Liver (tissue), 8 donors: ENCODE measurements at regions not wholly inside any gene's neighbourhood (a gene's known extent, or its start where the extent isn't known, plus 50 kb on each side); places are given as distances from the start of the nearest gene placed in this dataset.

ENCODE experiments used
- DNase-seq: peaks from one replicate; pipeline ENCODE4 v3.0.0-alpha.2; 2017; ENCODE audit warnings: low spot score
- H3K27ac ChIP-seq, 2 donors: one replicate each; pipeline ENCODE4 v1.7.0; 2013; ENCODE audit warnings: inconsistent platforms in 2 of 2, low read length in 2 of 2, control low read depth in 1 of 2, low read depth in 1 of 2, mild to moderate bottlenecking in 1 of 2
- H3K27me3 ChIP-seq, 4 donors: one replicate each; pipeline versions ENCODE4 v1.6.1 to v1.7.0; 2013; ENCODE audit warnings: low read length in 3 of 4, inconsistent platforms in 1 of 4, mild to moderate bottlenecking in 1 of 4, moderate library complexity in 1 of 4; ENCODE audit not compliant: control insufficient read depth in 4 of 4, insufficient read depth in 4 of 4
- H3K36me3 ChIP-seq, 4 donors: one replicate each; pipeline versions ENCODE4 v1.6.1 to v1.7.0; 2013; ENCODE audit warnings: low read length in 3 of 4, mild to moderate bottlenecking in 3 of 4, low read depth in 1 of 4, moderate library complexity in 1 of 4; ENCODE audit not compliant: control insufficient read depth in 4 of 4, insufficient read depth in 3 of 4
- H3K4me1 ChIP-seq, 4 donors: one replicate each; pipeline versions ENCODE4 v1.6.1 to v1.7.0; 2013; ENCODE audit warnings: low read length in 3 of 4, mild to moderate bottlenecking in 3 of 4, moderate library complexity in 1 of 4; ENCODE audit not compliant: control insufficient read depth in 4 of 4, insufficient read depth in 4 of 4
- H3K4me3 ChIP-seq, 3 donors: one replicate each; pipeline versions ENCODE4 v1.6.1 to v1.7.0; 2013; ENCODE audit warnings: low read length in 3 of 3, control low read depth in 1 of 3, low read depth in 1 of 3, mild to moderate bottlenecking in 1 of 3
- H3K9ac ChIP-seq, 2 donors: one replicate each; pipeline ENCODE4 v1.7.0; 2013; ENCODE audit warnings: low read length in 2 of 2, mild to moderate bottlenecking in 2 of 2, moderate library complexity in 2 of 2, control low read depth in 1 of 2, low read depth in 1 of 2
- H3K9me3 ChIP-seq, 4 donors: one replicate each; pipeline versions ENCODE4 v1.6.1 to v1.7.0; 2013; ENCODE audit warnings: low read length in 3 of 4; ENCODE audit not compliant: control insufficient read depth in 4 of 4
- ATF3 ChIP-seq: IDR thresholded peaks from 2 replicates; pipeline ENCODE4 v1.6.1; 2016; ENCODE audit warnings: antibody characterized with exemption
- CTCF ChIP-seq: fragments of 150-350 bp; IDR thresholded peaks from 2 replicates; pipeline ENCODE4 v1.5.1; 2017; ENCODE audit warnings: improper control_type of control experiment, low read depth, low read length; ENCODE audit not compliant: missing input control
- EGR1 ChIP-seq, 2 donors: IDR thresholded peaks; 2 replicates each; pipeline ENCODE4 v1.6.1; 2016 to 2018; ENCODE audit warnings: antibody characterized with exemption in 2 of 2, low read depth in 2 of 2
- FOXA1 ChIP-seq: IDR thresholded peaks from 2 replicates; pipeline ENCODE4 v1.6.1; 2016; ENCODE audit warnings: antibody characterized with exemption
- FOXA2 ChIP-seq: IDR thresholded peaks from 2 replicates; pipeline ENCODE4 v1.6.1; 2016; ENCODE audit warnings: antibody characterized with exemption
- GABPA ChIP-seq, 2 donors: IDR thresholded peaks in 1 of 2; conservative IDR thresholded peaks in 1 of 2; 2 replicates each; pipeline ENCODE4 v1.6.1; 2016; ENCODE audit warnings: antibody characterized with exemption in 2 of 2, mild to moderate bottlenecking in 1 of 2, moderate library complexity in 1 of 2
- HNF4A ChIP-seq, 2 donors: conservative IDR thresholded peaks; 2 replicates each; pipeline ENCODE4 v1.6.1; 2016; ENCODE audit warnings: antibody characterized with exemption in 2 of 2, mild to moderate bottlenecking in 2 of 2
- HNF4G ChIP-seq: IDR thresholded peaks from 2 replicates; pipeline ENCODE4 v1.6.1; 2016; ENCODE audit warnings: antibody characterized with exemption
- MAX ChIP-seq: IDR thresholded peaks from 2 replicates; pipeline ENCODE4 v1.6.1; 2016; ENCODE audit warnings: antibody characterized with exemption
- NR2F2 ChIP-seq: IDR thresholded peaks from 2 replicates; pipeline ENCODE4 v1.6.1; 2016; ENCODE audit warnings: antibody characterized with exemption
- REST ChIP-seq: IDR thresholded peaks from 2 replicates; pipeline ENCODE4 v1.6.1; 2016; ENCODE audit warnings: antibody characterized with exemption, mild to moderate bottlenecking
- RXRA ChIP-seq, 2 donors: IDR thresholded peaks; 2 replicates each; pipeline ENCODE4 v1.6.1; 2017 to 2018; ENCODE audit warnings: antibody characterized with exemption in 2 of 2, mild to moderate bottlenecking in 1 of 2
- SP1 ChIP-seq: IDR thresholded peaks from 2 replicates; pipeline ENCODE4 v1.6.1; 2018; ENCODE audit warnings: antibody characterized with exemption, mild to moderate bottlenecking
- YY1 ChIP-seq: IDR thresholded peaks from 2 replicates; pipeline ENCODE4 v1.6.1; 2016; ENCODE audit warnings: antibody characterized with exemption, mild to moderate bottlenecking
- ZBTB33 ChIP-seq: IDR thresholded peaks from 2 replicates; pipeline ENCODE4 v1.6.1; 2016; ENCODE audit warnings: antibody characterized with exemption
- WGBS: extraction: QIAGEN DNeasy Blood & Tissue Kit; methylation state at CpG from one replicate; pipeline ENCODE4 v1.1.7; 2013; 5-methylcytosine and 5-hydroxymethylcytosine counted together
- donor health status: healthy.
- donor health status: healthy.
- donor health status: healthy.
- donor health status: healthy.
- donor health status: healthy.

- TF ChIP-seq FOXA1 (no peak), YY1 (no peak), REST (no peak), HNF4G (no peak), NR2F2 (no peak), RXRA (IDR thresholded peaks at IDR 0.05) (no peak), EGR1 (IDR thresholded peaks at IDR 0.05; ENCODE audit: low read depth in 2 of 2) (no peak), SP1 (no peak), GABPA (IDR thresholded peaks at IDR 0.05 in 1 of 2, conservative IDR thresholded peaks at IDR 0.05 in 1 of 2) (no peak), CTCF (no peak), MAX (no peak)
- H3K4me3 ChIP-seq, result no peak overlapping the region
- DNase-seq, result no peak
- H3K9me3 ChIP-seq, result no peaks in the 10 kb centered on the region
- H3K9ac ChIP-seq, result no peak overlapping the region
- no peaks in the 10 kb centered on the region for H3K36me3 ChIP-seq
- H3K27me3 ChIP-seq, result peaks cover 0 to 5% (median 0%) of the 10 kb centered on the region in 4 donors
- no peaks in the 10 kb centered on the region for H3K4me1 ChIP-seq
- no peak overlapping the region for H3K27ac ChIP-seq
Observed at GRCh38 chr13:105403086-105403485, 1132.4 kb downstream of the EFNB2 start.

- no peak for DNase-seq
- Histone ChIP-seq H3K9ac (no peak overlapping the region), H3K27ac (no peak overlapping the region), H3K4me3 (no peak overlapping the region), H3K36me3 (no peaks in the 10 kb centered on the region), H3K4me1 (no peaks in the 10 kb centered on the region), H3K27me3 (peaks cover 0 to 2% (median 0%) of the 10 kb centered on the region in 4 donors), H3K9me3 (no peaks in the 10 kb centered on the region)
- 48% methylated on average over 1 of the region's 1 CpG for whole genome bisulfite sequencing
- TF ChIP-seq MAX, result no peak
- no peak for TF ChIP-seq HNF4A (conservative IDR thresholded peaks at IDR 0.05)
- no peak for TF ChIP-seq FOXA2
- no peak for TF ChIP-seq RXRA (IDR thresholded peaks at IDR 0.05)
- TF ChIP-seq NR2F2, result no peak
- TF ChIP-seq SP1, result no peak
- no peak for TF ChIP-seq EGR1 (IDR thresholded peaks at IDR 0.05; ENCODE audit: low read depth in 2 of 2)
- no peak for TF ChIP-seq ZBTB33
- TF ChIP-seq REST, result no peak
- TF ChIP-seq ATF3, result no peak
- TF ChIP-seq CTCF, result no peak
- TF ChIP-seq GABPA (IDR thresholded peaks at IDR 0.05 in 1 of 2, conservative IDR thresholded peaks at IDR 0.05 in 1 of 2), result no peak
Observed at GRCh38 chr13:105395041-105395440, 1140.4 kb downstream of the EFNB2 start.
